PC-3 (cell line): ENCODE measurements at regions not wholly inside any gene's neighbourhood (a gene's known extent, or its start where the extent isn't known, plus 50 kb on each side); places are given as distances from the start of the nearest gene placed in this dataset.

Experiments
- ATAC-seq: fragments of 200-7000 bp; cut with Tn5 transposase; 2 replicates; pipeline ENCODE4 v1.9.1; 2020; ENCODE audit warnings: mild to moderate bottlenecking, moderate library complexity
- BruUV-seq: library from RNA; stranded (reverse); fragments of 400-500 nt; replicated peaks from 2 replicates; lab custom pipeline; 2021; lab: Mats Ljungman, UMichigan
- CTCF ChIA-PET: fragments of 300-600 bp; sonication (Branson Sonifier 250); formaldehyde crosslinking; loops from one replicate; lab custom pipeline; 2022; ENCODE audit warnings: antibody characterized with exemption; lab: Charles Lee
- POLR2A ChIA-PET: fragments of 300-600 bp; sonication (Branson Sonifier 250); formaldehyde crosslinking; loops from one replicate; lab custom pipeline; 2022; ENCODE audit warnings: antibody characterized with exemption; ENCODE audit not compliant: unreplicated experiment; lab: Charles Lee
- DNase-seq: peaks from one replicate; pipeline ENCODE4 v3.0.0-alpha.2; 2015
- H2AFZ ChIP-seq: fragments of 300-600 bp; sonication (generic); 2 replicates; pipeline ENCODE4 v1.6.0; 2016; ENCODE audit warnings: antibody characterized with exemption, low read length
- H3F3A ChIP-seq: fragments of 300-600 bp; sonication (generic); one replicate; pipeline ENCODE4 v1.6.0; 2017; ENCODE audit warnings: antibody characterized with exemption, low read length, control low read depth, mild to moderate bottlenecking; ENCODE audit not compliant: unreplicated experiment
- H3K27ac ChIP-seq: fragments of 300-600 bp; sonication (generic); 2 replicates; pipeline ENCODE4 v1.5.1; 2016; ENCODE audit warnings: mild to moderate bottlenecking, low read length
- H3K27me3 ChIP-seq: fragments of 300-600 bp; sonication (generic); 2 replicates; pipeline ENCODE4 v1.6.1; 2016; ENCODE audit warnings: low read length, mixed read lengths
- H3K36me3 ChIP-seq: fragments of 300-600 bp; sonication (generic); 2 replicates; pipeline ENCODE4 v1.6.1; 2016; ENCODE audit warnings: low read depth, mixed run types, low read length, mixed read lengths
- H3K4me1 ChIP-seq: fragments of 300-600 bp; sonication (generic); 2 replicates; pipeline ENCODE4 v1.5.1; 2016; ENCODE audit warnings: low read length; ENCODE audit not compliant: insufficient read depth
- H3K4me2 ChIP-seq: fragments of 300-600 bp; sonication (generic); 2 replicates; pipeline ENCODE4 v1.6.0; 2016; ENCODE audit warnings: low read length
- H3K4me3 ChIP-seq: fragments of 300-600 bp; sonication (generic); 2 replicates; pipeline ENCODE4 v1.5.1; 2016; ENCODE audit warnings: mild to moderate bottlenecking, low read length, mixed read lengths
- H3K79me2 ChIP-seq: fragments of 300-600 bp; sonication (generic); 2 replicates; pipeline ENCODE4 v1.6.1; 2017; ENCODE audit warnings: low read length, mixed read lengths
- H3K9ac ChIP-seq: fragments of 300-600 bp; sonication (generic); 2 replicates; pipeline ENCODE4 v1.6.0; 2016; ENCODE audit warnings: mild to moderate bottlenecking, low read length
- H3K9me2 ChIP-seq: fragments of 300-600 bp; sonication (generic); replicated peaks from 2 replicates; pipeline ENCODE4 v1.6.1; 2016; ENCODE audit warnings: mixed run types, low read length, mixed read lengths
- H3K9me3 ChIP-seq: fragments of 300-600 bp; sonication (generic); 2 replicates; pipeline ENCODE4 v1.6.1; 2016; ENCODE audit warnings: low read length, mixed read lengths
- H4K20me1 ChIP-seq: fragments of 300-600 bp; sonication (generic); 2 replicates; pipeline ENCODE4 v1.6.1; 2016; ENCODE audit warnings: low read length, mixed read lengths
- CTCF ChIP-seq: fragments of 300-600 bp; sonication (generic); conservative IDR thresholded peaks from 2 replicates; pipeline ENCODE4 v1.5.1; 2017; ENCODE audit warnings: antibody characterized with exemption, low read depth, mild to moderate bottlenecking, low read length
- EZH2 ChIP-seq: fragments of 300-600 bp; sonication (generic); IDR thresholded peaks from one replicate; pipeline ENCODE4 v1.6.1; 2017; ENCODE audit warnings: antibody characterized with exemption, mild to moderate bottlenecking, low read length; ENCODE audit not compliant: unreplicated experiment
- EZH2phosphoT487 ChIP-seq: fragments of 300-600 bp; sonication (generic); IDR thresholded peaks from 2 replicates; pipeline ENCODE4 v1.6.1; 2018; ENCODE audit warnings: mild to moderate bottlenecking, antibody characterized with exemption, low read length, borderline replicate concordance
- intact Hi-C: fragments of 100-400 bp; cut with micrococcal nuclease; formaldehyde crosslinking; loops from 2 replicates; pipeline ENCODE4 v1.9.0; 2023

- intact Hi-C loops: no loop called here
- peak; percentile 57 for DNase-seq
- POLR2A ChIA-PET: interaction anchor here (0.9 kb wide), 1 partner anchor 1118 kb away, joined by 5 read pairs; no protein-coding TSS in a partner anchor
- Histone ChIP-seq H4K20me1 (no peaks in the 10 kb centered on the region), H3K9me2 (no peaks in the 10 kb centered on the region), H3K36me3 (no peaks in the 10 kb centered on the region), H3K9ac (no peak overlapping the region), H3K79me2 (no peaks in the 10 kb centered on the region), H3K27me3 (no peaks in the 10 kb centered on the region), H3K27ac (no peak overlapping the region), H3F3A (no peaks in the 10 kb centered on the region), H3K4me2 (no peak overlapping the region), H2AFZ (no peak overlapping the region), H3K4me3 (no peak overlapping the region), H3K9me3 (no peaks in the 10 kb centered on the region), H3K4me1 (peaks cover 43% of the 10 kb centered on the region)
- TF ChIP-seq EZH2 (no peak), EZH2phosphoT487 (no peak), CTCF (no peak)
- CTCF ChIA-PET: no interaction called here
- no TSS peak for BruUV-seq
- no peak for ATAC-seq
Observed at GRCh38 chr3:107221856-107222255, 155.4 kb upstream of the CCDC54 start.

GRCh38 chr3:107222907-107223306 lies 154.3 kb upstream of the CCDC54 start:
- Histone ChIP-seq H3K36me3 (no peaks in the 10 kb centered on the region), H3K4me3 (no peak overlapping the region), H3K9me2 (no peaks in the 10 kb centered on the region), H4K20me1 (no peaks in the 10 kb centered on the region), H3K27ac (peak overlapping the region; percentile 55), H3K79me2 (no peaks in the 10 kb centered on the region), H3K27me3 (no peaks in the 10 kb centered on the region), H3K9me3 (no peaks in the 10 kb centered on the region), H3K9ac (no peak overlapping the region), H3F3A (no peaks in the 10 kb centered on the region), H3K4me1 (peaks cover 39% of the 10 kb centered on the region), H2AFZ (peak overlapping the region; percentile 52; the same call in 1 of the 2 replicates), H3K4me2 (peak overlapping the region; percentile 30)
- POLR2A ChIA-PET: interaction anchor here (0.9 kb wide), 1 partner anchor 1119 kb away, joined by 5 read pairs; no protein-coding TSS in a partner anchor
- ATAC-seq (peak; percentile 65), DNase-seq (peak; percentile 75)
- TF ChIP-seq CTCF (no peak), EZH2 (no peak), EZH2phosphoT487 (no peak)
- intact Hi-C loops: no loop called here
- no TSS peak for BruUV-seq
- CTCF ChIA-PET: no interaction called here

- Histone ChIP-seq H3K4me3 (no peak overlapping the region), H3K4me1 (peaks cover 27% of the 10 kb centered on the region), H3K9me2 (no peaks in the 10 kb centered on the region), H3K36me3 (no peaks in the 10 kb centered on the region), H2AFZ (no peak overlapping the region), H3F3A (no peaks in the 10 kb centered on the region), H3K27ac (no peak overlapping the region), H3K9ac (no peak overlapping the region), H3K4me2 (no peak overlapping the region), H4K20me1 (no peaks in the 10 kb centered on the region), H3K79me2 (no peaks in the 10 kb centered on the region), H3K9me3 (no peaks in the 10 kb centered on the region), H3K27me3 (no peaks in the 10 kb centered on the region)
- no peak for DNase-seq
- BruUV-seq: no TSS peak
- intact Hi-C loops: no loop called here
- ChIA-PET POLR2A (no interaction called here), CTCF (no interaction called here)
- no peak for TF ChIP-seq EZH2phosphoT487
- TF ChIP-seq CTCF: no peak
- TF ChIP-seq EZH2: no peak
- ATAC-seq: no peak
Observed at GRCh38 chr3:107224026-107224596, 153.1 kb upstream of the CCDC54 start.
